ENCODE measurements at regions not wholly inside any gene's neighbourhood (a gene's known extent, or its start where the extent isn't known, plus 50 kb on each side); places are given as distances from the start of the nearest gene placed in this dataset.

GRCh38 chr10:29784175-29784773 lies 149.5 kb upstream of the SVIL start:
- no peak overlapping the region for H3K4me3 Mint-ChIP-seq
- Histone ChIP-seq H3K79me2 (ENCODE audit: control insufficient read depth, insufficient read depth, low read length) (no peaks in the 10 kb centered on the region), H3K4me1 (ENCODE audit: control insufficient read depth in 2 of 2, insufficient read depth in 2 of 2, low read length in 2 of 2) (no peaks in the 10 kb centered on the region), H3K36me3 (replicated peaks in 1 of 2; ENCODE audit: control extremely low read depth in 1 of 2, control insufficient read depth in 1 of 2, extremely low read depth in 1 of 2, insufficient read depth in 2 of 2, low read length in 1 of 2) (no peaks in the 10 kb centered on the region), H3K9ac (ENCODE audit: low read length) (no peak overlapping the region), H3K9me3 (ENCODE audit: control extremely low read depth in 1 of 3, control insufficient read depth in 2 of 3, insufficient read depth in 1 of 3, low read length in 2 of 3) (no peaks in the 10 kb centered on the region), H2AFZ (ENCODE audit: insufficient read depth, low read depth, low read length, poor library complexity, severe bottlenecking) (no peak overlapping the region), H4K20me1 (ENCODE audit: control insufficient read depth, insufficient read depth, low read length, poor library complexity, severe bottlenecking) (no peaks in the 10 kb centered on the region), H3K4me2 (replicated peaks; ENCODE audit: low read depth, low read length, poor library complexity, severe bottlenecking) (no peak overlapping the region), H3K4me3 (ENCODE audit: control extremely low read depth in 1 of 5, extremely low read depth in 1 of 5, insufficient read depth in 1 of 5, low read depth in 2 of 5, low read length in 4 of 5) (no peak overlapping the region), H3K27ac (ENCODE audit: low read length in 2 of 2) (no peak overlapping the region), H3K27me3 (replicated peaks in 1 of 4; ENCODE audit: control extremely low read depth in 1 of 4, control insufficient read depth in 3 of 4, insufficient read depth in 4 of 4, low read length in 3 of 4) (no peaks in the 10 kb centered on the region)
- H3K4me1 Mint-ChIP-seq: no peaks in the 10 kb centered on the region
- ChIA-PET CTCF (no interaction called here), POLR2A (no interaction called here)
- intact Hi-C loops (cut with micrococcal nuclease): no loop called here
- DNase-seq (no peak), ATAC-seq (ENCODE audit: low read depth) (no peak)
- WGBS (ENCODE audit: insufficient coverage): 52% methylated on average over 3 of the region's 7 CpGs
- H3K27me3 Mint-ChIP-seq: peaks cover 7% of the 10 kb centered on the region
- peaks cover 3% of the 10 kb centered on the region for H3K9me3 Mint-ChIP-seq (ENCODE audit: insufficient read depth)
- H3K27ac Mint-ChIP-seq: no peak overlapping the region
- TF ChIP-seq CTCF (IDR thresholded peaks at IDR 0.05) (no peak), EZH2 (IDR thresholded peaks at IDR 0.05; ENCODE audit: borderline replicate concordance, insufficient read depth, low read depth, low read length, poor library complexity, severe bottlenecking) (no peak)

- Histone ChIP-seq H3K4me1 (ENCODE audit: control insufficient read depth in 2 of 2, insufficient read depth in 2 of 2, low read length in 2 of 2) (no peaks in the 10 kb centered on the region), H2AFZ (ENCODE audit: insufficient read depth, low read depth, low read length, poor library complexity, severe bottlenecking) (no peak overlapping the region), H4K20me1 (ENCODE audit: control insufficient read depth, insufficient read depth, low read length, poor library complexity, severe bottlenecking) (no peaks in the 10 kb centered on the region), H3K36me3 (replicated peaks in 1 of 2; ENCODE audit: control extremely low read depth in 1 of 2, control insufficient read depth in 1 of 2, extremely low read depth in 1 of 2, insufficient read depth in 2 of 2, low read length in 1 of 2) (no peaks in the 10 kb centered on the region), H3K9me3 (ENCODE audit: control extremely low read depth in 1 of 3, control insufficient read depth in 2 of 3, insufficient read depth in 1 of 3, low read length in 2 of 3) (no peaks in the 10 kb centered on the region), H3K27me3 (replicated peaks in 1 of 4; ENCODE audit: control extremely low read depth in 1 of 4, control insufficient read depth in 3 of 4, insufficient read depth in 4 of 4, low read length in 3 of 4) (no peaks in the 10 kb centered on the region), H3K79me2 (ENCODE audit: control insufficient read depth, insufficient read depth, low read length) (no peaks in the 10 kb centered on the region), H3K9ac (ENCODE audit: low read length) (no peak overlapping the region), H3K4me3 (ENCODE audit: control extremely low read depth in 1 of 5, extremely low read depth in 1 of 5, insufficient read depth in 1 of 5, low read depth in 2 of 5, low read length in 4 of 5) (no peak overlapping the region), H3K27ac (ENCODE audit: low read length in 2 of 2) (no peak overlapping the region), H3K4me2 (replicated peaks; ENCODE audit: low read depth, low read length, poor library complexity, severe bottlenecking) (no peak overlapping the region)
- intact Hi-C loops (cut with micrococcal nuclease): no loop called here
- ATAC-seq (ENCODE audit: low read depth) (no peak), DNase-seq (no peak)
- no peak overlapping the region for H3K27ac Mint-ChIP-seq
- H3K27me3 Mint-ChIP-seq: peaks cover 8% of the 10 kb centered on the region
- WGBS (ENCODE audit: insufficient coverage): 56% methylated on average over 2 of the region's 3 CpGs
- no peak for TF ChIP-seq CTCF (IDR thresholded peaks at IDR 0.05)
- no peak for TF ChIP-seq EZH2 (IDR thresholded peaks at IDR 0.05; ENCODE audit: borderline replicate concordance, insufficient read depth, low read depth, low read length, poor library complexity, severe bottlenecking)
- peaks cover 4% of the 10 kb centered on the region for H3K9me3 Mint-ChIP-seq (ENCODE audit: insufficient read depth)
- CTCF ChIA-PET: no interaction called here
- no peak overlapping the region for H3K4me3 Mint-ChIP-seq
- POLR2A ChIA-PET: no interaction called here
- no peaks in the 10 kb centered on the region for H3K4me1 Mint-ChIP-seq
Measured at GRCh38 chr10:29783201-29783947, 148.6 kb upstream of the SVIL start.

All from B cell (primary cell).